Motor neuron (in vitro differentiated cells): ENCODE measurements at regions not wholly inside any gene's neighbourhood (a gene's known extent, or its start where the extent isn't known, plus 50 kb on each side); places are given as distances from the start of the nearest gene placed in this dataset.
A peak's percentile ranks its signal among the peaks of the same experiment; 100 is the strongest.
"Not testable (repeated sequence)": the region's sequence is repeated elsewhere in the genome, so short reads cannot be mapped to it uniquely, and the experiment has no call there.

Experiments
- ATAC-seq, 8 experiments: fragments of 200-7000 bp; cut with Tn5 transposase; replicated peaks in 6 of 8; 2 replicates each; pipeline ENCODE4 v1.8.0; 2021; ENCODE audit warnings: mild to moderate bottlenecking in 8 of 8, moderate library complexity in 8 of 8
- H3K27ac ChIP-seq, 2 donors: fragments of 250-450 bp; sonication (Bioruptor Pico); 2 replicates each; pipeline ENCODE4 v1.9.0; 2021; ENCODE audit warnings: antibody characterized with exemption in 2 of 2, mild to moderate bottlenecking in 2 of 2, moderate library complexity in 1 of 2
- H3K4me1 ChIP-seq, 2 donors: fragments of 250-450 bp; sonication (Bioruptor Pico); replicated peaks in 1 of 2; 2 replicates each; pipeline ENCODE4 v1.6.1; 2021; ENCODE audit warnings: antibody characterized with exemption in 2 of 2, mild to moderate bottlenecking in 2 of 2, moderate library complexity in 1 of 2
- H3K4me3 ChIP-seq, 5 donors: fragments of 250-450 bp; sonication (Bioruptor Pico); 2 replicates each; pipeline ENCODE4 v1.9.0; 2021; ENCODE audit warnings: antibody characterized with exemption in 5 of 5, mild to moderate bottlenecking in 5 of 5, moderate library complexity in 4 of 5
- WGBS, 10 experiments: fragments of 450-650 bp; shearing (Covaris generic); methylation state at CpG; one replicate each; pipeline ENCODE4 v1.0.0; 2022; 5-methylcytosine and 5-hydroxymethylcytosine counted together
- in situ Hi-C, 9 experiments: fragments of 400-800 bp; cut with MboI; loops; one replicate each; pipeline ENCODE4 v1.15.0; 2021; ENCODE audit warnings: low sequenced_read_pairs in 9 of 9, low pct_unique_long_range_greater_than_20kb in 2 of 9; ENCODE audit not compliant: unreplicated experiment in 9 of 9

DNA sequence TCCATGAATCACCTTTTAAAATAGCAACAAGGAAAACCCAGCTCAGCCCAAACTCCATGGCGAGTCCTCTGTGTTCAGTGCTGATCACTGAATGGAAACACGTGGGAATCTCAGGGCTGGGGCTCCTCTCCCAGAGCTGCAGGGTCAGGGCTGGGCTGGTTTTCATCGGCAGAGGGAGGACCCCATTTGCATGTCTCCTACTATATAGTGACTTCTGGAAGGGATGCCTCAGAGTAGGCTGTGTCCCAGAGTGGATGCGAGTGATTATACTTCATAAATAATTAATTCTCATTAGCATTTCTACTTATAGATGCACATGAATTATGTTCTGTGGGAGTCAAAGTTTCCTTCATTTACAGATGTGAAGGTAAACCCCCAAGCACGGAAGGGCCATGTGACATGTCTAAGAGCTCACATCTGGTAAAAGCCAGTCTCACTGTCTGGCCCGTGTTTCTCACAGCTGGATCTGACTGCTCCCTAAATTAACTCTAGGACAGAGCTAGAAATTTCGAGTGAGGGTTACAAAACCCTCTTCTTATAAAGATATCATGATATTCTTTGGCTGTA, 685.0 kb downstream of the TMEM121 start:
- Histone ChIP-seq H3K4me1 (no peaks in the 10 kb centered on the region), H3K4me3 (no peak overlapping the region), H3K27ac (no peak overlapping the region)
- peak in 2 of 8 experiments; percentile 67 to 88 for ATAC-seq
- 0 to 38% (median 19%) methylated on average over 2 to 5 of the region's 7 CpGs; no CpG with 5 or more reads in 1 of the 10 experiments for WGBS, 10 experiments
- in situ Hi-C loops = no loop called here

DNA sequence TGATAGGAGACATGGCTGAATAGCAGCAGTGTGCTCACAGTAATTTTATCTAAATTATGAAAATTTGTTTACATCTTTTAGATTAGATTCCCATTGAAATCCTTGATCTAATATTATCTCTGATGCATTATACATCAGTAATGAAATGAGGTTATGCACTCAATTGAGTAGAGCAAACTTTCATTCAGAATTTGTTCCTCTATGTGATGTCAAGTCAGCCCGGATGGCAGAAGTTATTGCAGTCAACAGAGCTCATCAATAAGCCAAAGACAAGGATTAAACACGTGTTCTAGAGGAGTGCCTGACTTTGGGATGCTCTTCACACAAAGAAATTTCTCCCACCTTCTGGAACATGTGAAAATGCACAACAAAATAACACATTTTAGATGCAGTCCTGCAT, 688.8 kb downstream of the TMEM121 start:
- no peak for ATAC-seq
- WGBS, 10 experiments = 0 to 20% (median 0%) methylated on average over 1 to 2 of the region's 2 CpGs; no CpG with 5 or more reads in 1 of the 10 experiments
- in situ Hi-C loops = no loop called here
- Histone ChIP-seq H3K4me1 (no peaks in the 10 kb centered on the region), H3K27ac (no peak overlapping the region), H3K4me3 (no peak overlapping the region)

DNA sequence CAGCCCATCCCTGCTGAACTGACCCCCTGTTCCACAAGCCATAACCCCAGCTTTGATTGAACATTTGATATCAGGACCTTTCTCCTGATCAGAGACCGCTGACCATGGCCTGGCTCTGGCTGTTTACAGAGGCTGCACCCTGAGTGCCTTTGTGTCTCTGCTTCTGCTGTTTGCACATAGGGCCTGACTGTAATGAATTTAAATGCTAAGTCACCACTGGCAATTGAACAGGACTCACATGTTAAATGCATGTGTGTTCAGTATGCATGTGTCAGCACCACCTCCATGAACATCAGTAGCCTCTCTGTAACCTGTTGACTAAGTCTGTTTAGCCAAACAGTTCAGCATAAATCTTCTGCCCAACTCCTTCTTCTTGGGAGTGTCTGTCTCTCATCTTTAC, 690.3 kb downstream of the TMEM121 start:
- 0 to 57% (median 14%) methylated on average over 1 of the region's 1 CpG; no CpG with 5 or more reads in 5 of the 10 experiments for WGBS, 10 experiments
- H3K4me1 ChIP-seq = no peaks in the 10 kb centered on the region

DNA sequence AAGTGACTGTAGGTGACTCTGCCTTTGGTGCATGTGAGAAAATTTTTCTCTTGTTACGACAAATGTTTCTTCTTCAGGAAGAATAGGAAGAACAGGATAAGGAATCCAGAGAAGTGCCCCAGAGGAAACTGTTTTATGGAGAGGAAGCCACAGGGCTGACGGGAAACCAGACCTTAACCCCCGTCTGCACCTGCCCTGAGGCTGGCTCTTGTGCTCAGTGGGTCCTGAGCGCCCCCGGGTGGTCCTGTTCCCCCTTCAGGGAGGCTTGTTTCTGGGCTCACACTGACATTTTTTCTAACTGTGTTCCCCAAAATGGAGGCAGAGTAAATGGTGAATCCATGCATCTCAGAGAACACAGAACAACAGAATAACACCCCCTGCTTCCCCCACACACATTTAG, 691.8 kb downstream of the TMEM121 start:
- Histone ChIP-seq H3K27ac (no peak overlapping the region), H3K4me1 (no peaks in the 10 kb centered on the region), H3K4me3 (no peak overlapping the region)
- in situ Hi-C loops = no loop called here
- WGBS, 10 experiments = 0 to 80% (median 44%) methylated on average over 1 to 3 of the region's 5 CpGs; no CpG with 5 or more reads in 2 of the 10 experiments
- ATAC-seq = no peak

More for the DNA sequence above, 690.3 kb downstream of the TMEM121 start:
- no peak overlapping the region for H3K4me3 ChIP-seq
- peak in 1 of 8 experiments; percentile 40 for ATAC-seq
- H3K27ac ChIP-seq = no peak overlapping the region
- in situ Hi-C loops = no loop called here

DNA sequence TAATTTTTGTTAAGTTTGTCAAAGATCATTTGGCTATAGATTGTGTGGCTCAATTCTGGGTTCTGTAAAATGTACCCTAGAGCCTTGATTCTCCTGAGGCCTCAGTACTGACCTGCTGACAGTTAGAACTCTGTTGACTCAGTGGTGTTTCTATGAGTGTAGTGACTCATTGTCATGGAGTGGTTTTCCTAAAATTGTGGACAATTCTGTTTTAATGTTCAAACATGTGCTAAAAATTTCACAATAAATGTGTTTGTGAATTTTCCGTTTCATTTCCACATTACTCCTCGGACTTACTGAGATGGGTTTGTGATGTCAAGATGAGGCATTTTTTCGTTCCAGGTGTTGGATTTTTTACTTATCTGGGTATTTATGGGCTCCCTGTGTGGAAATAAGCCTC, 695.9 kb downstream of the TMEM121 start:
- Histone ChIP-seq H3K4me1 (no peaks in the 10 kb centered on the region), H3K27ac (no peak overlapping the region), H3K4me3 (no peak overlapping the region)
- in situ Hi-C loops = no loop called here
- no peak for ATAC-seq
- WGBS, 10 experiments = 0 to 67% (median 46%) methylated on average over 1 to 3 of the region's 3 CpGs; no CpG with 5 or more reads in 2 of the 10 experiments

DNA sequence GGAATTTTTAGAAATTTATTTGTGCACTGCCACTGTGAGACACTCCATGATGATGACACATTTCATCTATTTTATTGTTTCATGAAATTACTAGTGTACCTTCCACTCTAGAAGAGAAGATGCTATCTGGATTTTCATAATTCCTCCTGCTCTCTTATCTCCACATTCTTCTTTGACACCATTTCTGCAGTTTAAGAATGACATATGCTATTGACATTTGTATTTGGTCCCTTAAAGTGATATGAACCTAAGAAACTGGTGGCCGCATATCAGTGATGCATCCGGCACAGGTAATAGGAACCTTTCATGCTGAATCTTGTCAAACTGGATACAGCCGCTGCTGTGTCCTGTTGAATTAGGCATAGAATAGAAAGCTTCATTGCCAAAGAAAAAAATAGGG, 696.3 kb downstream of the TMEM121 start:
- in situ Hi-C loops = no loop called here
- Histone ChIP-seq H3K4me1 (no peaks in the 10 kb centered on the region), H3K4me3 (no peak overlapping the region), H3K27ac (no peak overlapping the region)
- 28 to 86% (median 73%) methylated on average over 2 to 3 of the region's 3 CpGs; no CpG with 5 or more reads in 1 of the 10 experiments for WGBS, 10 experiments
- no peak for ATAC-seq

DNA sequence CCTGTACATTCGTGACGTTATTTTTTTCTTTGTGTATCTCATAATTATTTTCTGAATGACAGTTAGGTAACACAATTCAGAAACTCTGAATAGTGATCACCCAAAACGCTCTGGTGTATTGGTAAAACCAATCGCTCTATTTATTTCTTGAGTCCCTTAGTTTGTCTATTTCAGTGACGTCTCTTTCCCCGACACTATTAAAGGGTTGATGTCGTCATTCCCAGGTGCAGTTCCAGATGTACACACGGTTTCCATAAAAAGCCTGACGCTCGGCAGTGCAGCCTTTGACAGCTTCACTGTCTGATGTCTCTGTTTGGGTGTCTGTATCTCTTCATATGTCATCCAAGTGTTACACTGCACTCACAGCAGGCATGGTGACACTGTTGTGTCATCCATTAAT, 701.4 kb downstream of the TMEM121 start:
- in situ Hi-C loops = no loop called here
- Histone ChIP-seq H3K27ac (no peak overlapping the region), H3K4me3 (no peak overlapping the region), H3K4me1 (no peaks in the 10 kb centered on the region)
- no peak for ATAC-seq
- 17 to 73% (median 35%) methylated on average over 5 to 10 of the region's 10 CpGs; no CpG with 5 or more reads in 1 of the 10 experiments for WGBS, 10 experiments

DNA sequence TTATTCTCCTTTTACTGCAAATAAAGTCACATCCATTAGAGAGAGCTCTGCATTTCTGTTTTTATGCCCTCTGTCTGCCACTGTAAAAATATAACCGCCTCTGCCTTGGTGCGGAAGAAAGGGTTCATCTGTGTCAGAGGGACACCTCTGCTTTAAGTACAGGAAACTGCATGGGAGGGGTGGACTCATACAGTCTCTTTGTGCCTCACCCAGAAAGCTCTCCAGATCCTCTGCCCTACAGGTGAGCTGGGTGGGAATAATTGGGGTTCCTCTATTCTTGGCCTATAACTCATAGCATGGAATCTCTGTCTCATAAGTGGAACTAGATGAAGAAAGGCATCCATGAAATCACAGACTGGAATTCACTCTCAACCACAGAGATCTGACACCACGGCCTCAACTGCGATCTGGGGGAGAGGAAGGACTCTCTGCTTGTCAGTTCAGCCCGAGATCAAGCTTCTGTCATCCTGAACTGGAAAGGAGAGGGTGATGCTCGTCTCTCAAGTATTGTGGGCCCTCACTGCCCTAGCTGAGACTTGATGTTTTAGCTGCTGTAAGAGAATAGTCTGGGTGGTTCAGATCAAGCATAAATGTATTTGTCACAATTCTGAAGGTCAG, 702.3 kb downstream of the TMEM121 start:
- Histone ChIP-seq H3K27ac (no peak overlapping the region), H3K4me3 (no peak overlapping the region), H3K4me1 (no peaks in the 10 kb centered on the region)
- in situ Hi-C loops = no loop called here
- WGBS, 10 experiments = 0 to 88% (median 55%) methylated on average over 1 to 6 of the region's 6 CpGs; no CpG with 5 or more reads in 2 of the 10 experiments
- ATAC-seq = no peak

DNA sequence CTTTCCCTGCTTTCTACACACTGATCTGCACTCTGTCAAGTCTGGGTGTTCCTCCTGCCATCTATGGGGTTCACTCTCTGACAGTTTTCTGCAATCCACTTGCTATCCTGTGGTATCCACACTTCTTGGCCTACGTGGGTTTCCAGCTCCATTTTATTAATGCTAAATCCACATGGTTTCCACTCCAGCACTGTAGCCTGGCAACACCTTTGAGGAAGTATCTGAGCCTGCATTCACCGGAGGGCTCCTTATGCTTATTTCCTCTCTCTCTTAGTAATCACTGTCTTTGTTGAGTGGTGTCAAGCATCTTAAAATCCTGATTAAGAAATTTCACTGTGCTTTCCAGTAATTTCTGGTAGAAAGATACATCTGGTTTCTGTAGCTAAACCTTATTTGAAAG, 703.7 kb downstream of the TMEM121 start:
- in situ Hi-C loops = no loop called here
- no peak for ATAC-seq
- H3K4me3 ChIP-seq = no peak overlapping the region
- H3K27ac ChIP-seq = no peak overlapping the region
- H3K4me1 ChIP-seq = no peaks in the 10 kb centered on the region
- WGBS, 10 experiments = 0 to 40% (median 22%) methylated on average over 1 to 2 of the region's 2 CpGs; no CpG with 5 or more reads in 4 of the 10 experiments

DNA sequence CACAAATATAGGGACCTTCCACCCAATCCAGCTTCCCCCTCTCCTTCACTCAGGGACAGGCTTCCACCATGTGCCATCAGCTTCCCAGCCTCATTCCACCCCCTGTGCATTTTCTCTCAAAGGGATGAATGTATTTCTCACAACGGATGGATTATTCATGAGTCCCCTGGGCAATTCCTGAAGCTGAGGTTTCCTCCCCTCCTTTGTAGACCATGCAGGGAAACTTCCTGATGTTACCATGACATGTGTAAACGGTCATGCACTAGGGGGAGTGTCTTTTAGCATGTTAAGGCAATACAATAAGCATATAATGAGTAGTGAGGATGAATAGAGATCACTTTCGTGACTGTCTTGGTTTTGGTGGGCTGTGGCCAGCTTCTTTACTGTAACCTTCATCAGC, 706.8 kb downstream of the TMEM121 start:
- H3K4me1 ChIP-seq, H3K4me3 ChIP-seq, in situ Hi-C loops, H3K27ac ChIP-seq: not testable (repeated sequence)
- peak in 2 of 8 experiments; percentile 32 to 90 for ATAC-seq
- 0% methylated on average over 1 to 2 of the region's 3 CpGs; no CpG with 5 or more reads in 7 of the 10 experiments for WGBS, 10 experiments

DNA sequence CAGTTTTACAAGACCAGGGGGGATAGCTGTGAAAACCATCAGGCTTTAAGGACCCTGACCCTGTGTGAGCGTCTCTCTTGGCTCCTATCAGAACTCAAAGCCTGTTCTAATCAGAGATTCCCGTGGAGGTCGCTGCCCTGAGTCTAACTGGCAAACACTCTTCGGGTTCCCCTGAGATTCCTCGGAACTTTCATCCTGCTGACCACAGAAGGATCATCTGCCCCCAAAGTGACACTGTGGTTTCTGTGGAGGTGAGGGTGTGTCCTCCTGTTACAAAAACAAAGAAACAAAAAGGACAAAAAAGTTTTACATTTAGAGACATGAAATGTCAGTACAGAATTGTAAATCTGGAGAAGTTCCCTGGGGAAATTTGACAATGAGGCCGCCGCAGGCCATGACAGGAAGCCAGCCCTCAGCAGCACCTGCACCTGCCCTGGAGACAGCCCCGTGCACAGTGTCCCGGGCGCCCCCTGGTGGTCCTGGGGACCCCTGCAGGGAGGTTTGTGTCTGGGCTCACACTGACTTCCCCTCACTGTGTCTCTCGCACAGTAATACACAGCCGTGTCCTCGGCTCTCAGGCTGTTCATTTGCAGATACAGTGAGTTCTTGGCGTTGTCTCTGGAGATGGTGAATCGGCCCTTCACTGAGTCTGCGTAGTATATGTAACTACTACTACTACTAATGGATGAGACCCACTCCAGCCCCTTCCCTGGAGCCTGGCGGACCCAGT, 708.3 kb downstream of the TMEM121 start:
- H3K4me1 ChIP-seq, ATAC-seq, H3K4me3 ChIP-seq, in situ Hi-C loops, H3K27ac ChIP-seq: not testable (repeated sequence)
- 0 to 58% (median 17%) methylated on average over 1 to 4 of the region's 17 CpGs; no CpG with 5 or more reads in 5 of the 10 experiments for WGBS, 10 experiments

DNA sequence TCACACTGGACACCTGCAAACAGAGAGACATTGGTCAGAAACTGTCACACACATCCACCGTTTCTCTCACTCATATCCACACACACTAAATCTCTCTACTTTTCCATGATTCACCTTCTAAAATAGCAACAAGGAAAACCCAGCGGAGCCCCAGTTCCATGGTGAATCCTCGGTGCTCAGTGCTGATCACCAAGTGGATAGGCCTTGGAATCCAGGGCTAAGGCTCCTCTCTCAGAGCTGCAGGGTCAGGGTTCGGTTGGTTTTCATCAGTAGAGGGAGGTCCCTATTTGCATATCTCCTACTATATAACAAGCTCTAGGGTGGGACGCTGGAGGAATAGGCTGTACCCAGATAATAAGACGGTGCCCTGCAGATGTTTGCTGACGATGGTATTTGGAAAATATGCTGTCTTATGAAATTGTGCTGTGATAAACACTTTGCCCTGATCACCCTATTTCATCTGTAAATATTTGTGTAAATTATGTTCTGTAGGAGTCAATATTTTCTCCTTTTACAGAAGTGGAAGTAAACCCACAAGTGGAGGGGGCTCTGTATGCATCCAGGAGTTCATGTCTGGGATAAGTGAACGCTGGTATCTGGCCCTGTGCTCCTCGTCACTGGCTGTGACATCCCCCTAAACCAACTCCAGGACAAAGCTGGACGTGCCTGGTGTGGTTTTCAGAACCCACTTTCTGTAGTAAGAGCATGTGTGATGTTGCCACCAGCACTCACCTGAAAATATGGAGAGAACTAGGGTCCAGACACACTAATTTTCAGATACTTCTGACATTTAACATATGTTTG, 709.2 kb downstream of the TMEM121 start:
- no peak for ATAC-seq
- Histone ChIP-seq H3K4me1 (no peaks in the 10 kb centered on the region), H3K4me3 (no peak overlapping the region), H3K27ac (no peak overlapping the region)
- 0 to 60% (median 33%) methylated on average over 1 to 6 of the region's 10 CpGs; no CpG with 5 or more reads in 1 of the 10 experiments for WGBS, 10 experiments
- in situ Hi-C loops = no loop called here
